Colonic mucosa (tissue), 4 donors: ENCODE measurements at regions not wholly inside any gene's neighbourhood (a gene's known extent, or its start where the extent isn't known, plus 50 kb on each side); places are given as distances from the start of the nearest gene placed in this dataset.

Experiments used
- DNase-seq: peaks from one replicate; pipeline ENCODE4 v3.0.0-alpha.2; 2020
- H3K27ac ChIP-seq: fragments of 200-600 bp; one replicate; pipeline ENCODE4 v1.8.0; 2021
- H3K27me3 ChIP-seq: fragments of 200-600 bp; one replicate; pipeline ENCODE4 v1.8.0; 2021
- H3K36me3 ChIP-seq: fragments of 200-600 bp; one replicate; pipeline ENCODE4 v1.8.0; 2021
- H3K4me1 ChIP-seq: fragments of 200-600 bp; one replicate; pipeline ENCODE4 v1.8.0; 2021; ENCODE audit warnings: mild to moderate bottlenecking
- H3K4me3 ChIP-seq: fragments of 200-600 bp; one replicate; pipeline ENCODE4 v1.8.0; 2021
- H3K9ac ChIP-seq, 2 donors: one replicate each; pipeline ENCODE4 v1.7.0; 2013; ENCODE audit warnings: control low read depth in 2 of 2, low read depth in 2 of 2, low read length in 2 of 2
- H3K9me3 ChIP-seq: fragments of 200-600 bp; one replicate; pipeline ENCODE4 v1.8.0; 2021
- CTCF ChIP-seq: fragments of 200-600 bp; IDR thresholded peaks from one replicate; pipeline ENCODE4 v1.8.0; 2022; ENCODE audit warnings: antibody characterized with exemption, mild to moderate bottlenecking
- intact Hi-C: fragments of 100-400 bp; cut with DNase I; formaldehyde crosslinking; loops from one replicate; pipeline ENCODE4 v1.14.1; 2022
- donor health status: healthy.
- donor health status: DM: no; HTN: no; CAD: no.
- donor health status: DM: no; HTN: no; CAD: no.

- no peak overlapping the region for H3K9ac ChIP-seq
- DNase-seq, result no peak
- H3K27me3 ChIP-seq, result no peaks in the 10 kb centered on the region
- H3K4me3 ChIP-seq, result no peak overlapping the region
- no peaks in the 10 kb centered on the region for H3K9me3 ChIP-seq
- intact Hi-C loops, result no loop called here
- TF ChIP-seq CTCF, result no peak
- H3K27ac ChIP-seq, result no peak overlapping the region
- H3K36me3 ChIP-seq, result no peaks in the 10 kb centered on the region
- no peaks in the 10 kb centered on the region for H3K4me1 ChIP-seq
Measured at GRCh38 chrX:16222151-16222550, 54.9 kb downstream of the MAGEB17 start.

- no peak overlapping the region for H3K9ac ChIP-seq
- H3K27ac ChIP-seq, result no peak overlapping the region
- intact Hi-C loops, result no loop called here
- no peaks in the 10 kb centered on the region for H3K36me3 ChIP-seq
- H3K27me3 ChIP-seq, result no peaks in the 10 kb centered on the region
- no peaks in the 10 kb centered on the region for H3K4me1 ChIP-seq
- H3K4me3 ChIP-seq, result no peak overlapping the region
- DNase-seq, result no peak
- no peak for TF ChIP-seq CTCF
- no peaks in the 10 kb centered on the region for H3K9me3 ChIP-seq
Measured at GRCh38 chrX:16223385-16223784, 56.1 kb downstream of the MAGEB17 start.

GRCh38 chrX:16239211-16239610 lies 71.9 kb downstream of the MAGEB17 start:
- no peak overlapping the region for H3K27ac ChIP-seq
- no peaks in the 10 kb centered on the region for H3K9me3 ChIP-seq
- no peaks in the 10 kb centered on the region for H3K4me1 ChIP-seq
- no peak for DNase-seq
- H3K4me3 ChIP-seq, result no peak overlapping the region
- H3K36me3 ChIP-seq, result no peaks in the 10 kb centered on the region
- no peaks in the 10 kb centered on the region for H3K27me3 ChIP-seq
- intact Hi-C loops, result no loop called here
- H3K9ac ChIP-seq, result no peak overlapping the region
- no peak for TF ChIP-seq CTCF

GRCh38 chrX:16240231-16240905 lies 73.1 kb downstream of the MAGEB17 start:
- no peaks in the 10 kb centered on the region for H3K27me3 ChIP-seq
- H3K9ac ChIP-seq, result no peak overlapping the region
- no peak for DNase-seq
- no peaks in the 10 kb centered on the region for H3K36me3 ChIP-seq
- TF ChIP-seq CTCF, result no peak
- no peaks in the 10 kb centered on the region for H3K4me1 ChIP-seq
- no peak overlapping the region for H3K4me3 ChIP-seq
- no peak overlapping the region for H3K27ac ChIP-seq
- intact Hi-C loops, result no loop called here
- no peaks in the 10 kb centered on the region for H3K9me3 ChIP-seq

- Histone ChIP-seq H3K36me3 (no peaks in the 10 kb centered on the region), H3K27ac (no peak overlapping the region), H3K9me3 (no peaks in the 10 kb centered on the region), H3K4me3 (no peak overlapping the region), H3K4me1 (no peaks in the 10 kb centered on the region), H3K9ac (no peak overlapping the region), H3K27me3 (no peaks in the 10 kb centered on the region)
- DNase-seq, result no peak
- no peak for TF ChIP-seq CTCF
- intact Hi-C loops, result no loop called here
Measured at GRCh38 chrX:16240968-16241367, 73.7 kb downstream of the MAGEB17 start.
